H9 (cell line): ENCODE measurements at regions not wholly inside any gene's neighbourhood (a gene's known extent, or its start where the extent isn't known, plus 50 kb on each side); places are given as distances from the start of the nearest gene placed in this dataset.

Source experiments
- DNase-seq: peaks from one replicate; pipeline ENCODE4 v3.0.0-alpha.2; 2017
- H2AFZ ChIP-seq: one replicate; pipeline ENCODE4 v1.6.1; 2013; ENCODE audit warnings: mild to moderate bottlenecking, low read length, control low read depth, moderate library complexity
- H2AK5ac ChIP-seq: 2 replicates; pipeline ENCODE4 v1.6.1; 2013; ENCODE audit warnings: low read length, control low read depth, mixed read lengths; ENCODE audit not compliant: insufficient read length
- H2BK120ac ChIP-seq: one replicate; pipeline ENCODE4 v1.6.1; 2013; ENCODE audit warnings: low read depth, mild to moderate bottlenecking, low read length, control low read depth, inconsistent platforms; ENCODE audit not compliant: poor library complexity, severe bottlenecking
- H2BK12ac ChIP-seq: 2 replicates; pipeline ENCODE4 v1.6.1; 2013; ENCODE audit warnings: low read length, control low read depth, mixed read lengths, low read depth; ENCODE audit not compliant: insufficient read length
- H2BK15ac ChIP-seq: 2 replicates; pipeline ENCODE4 v1.6.1; 2013; ENCODE audit warnings: low read depth, low read length, control low read depth
- H2BK20ac ChIP-seq: one replicate; pipeline ENCODE4 v1.6.1; 2013; ENCODE audit warnings: low read depth, mild to moderate bottlenecking, low read length, control low read depth, inconsistent platforms; ENCODE audit not compliant: poor library complexity, severe bottlenecking
- H2BK5ac ChIP-seq: 2 replicates; pipeline ENCODE4 v1.6.1; 2013; ENCODE audit warnings: low read length, control low read depth, mixed read lengths; ENCODE audit not compliant: insufficient read length
- H3K14ac ChIP-seq: 2 replicates; pipeline ENCODE4 v1.6.1; 2013; ENCODE audit warnings: low read length, control low read depth; ENCODE audit not compliant: insufficient read depth
- H3K18ac ChIP-seq: 2 replicates; pipeline ENCODE4 v1.6.1; 2013; ENCODE audit warnings: low read depth, mild to moderate bottlenecking, mixed read lengths, low read length, control low read depth; ENCODE audit not compliant: insufficient read length
- H3K23ac ChIP-seq: 2 replicates; pipeline ENCODE4 v1.6.1; 2013; ENCODE audit warnings: low read length, control low read depth, mixed read lengths, low read depth; ENCODE audit not compliant: insufficient read length
- H3K23me2 ChIP-seq: 2 replicates; pipeline ENCODE4 v1.6.1; 2013; ENCODE audit warnings: low read depth, mild to moderate bottlenecking, mixed read lengths, low read length, control low read depth; ENCODE audit not compliant: insufficient read length, poor library complexity, severe bottlenecking
- H3K27ac ChIP-seq: 2 replicates; pipeline ENCODE4 v1.5.1; 2013; ENCODE audit warnings: low read length, control low read depth, mixed read lengths, low read depth; ENCODE audit not compliant: insufficient read length
- H3K27me3 ChIP-seq: 2 replicates; pipeline ENCODE4 v1.6.1; 2013; ENCODE audit warnings: low read length, control low read depth, inconsistent platforms; ENCODE audit not compliant: insufficient read depth
- H3K4ac ChIP-seq: 2 replicates; pipeline ENCODE4 v1.6.1; 2013; ENCODE audit warnings: low read depth, mild to moderate bottlenecking, control low read depth, inconsistent platforms, low read length, moderate library complexity
- H3K4me1 ChIP-seq: 2 replicates; pipeline ENCODE4 v1.6.1; 2013; ENCODE audit warnings: low read length, control low read depth, inconsistent platforms; ENCODE audit not compliant: insufficient read depth
- H3K4me2 ChIP-seq: 2 replicates; pipeline ENCODE4 v1.6.1; 2013; ENCODE audit warnings: low read length, control low read depth, mixed read lengths; ENCODE audit not compliant: insufficient read length, insufficient read depth
- H3K56ac ChIP-seq: 2 replicates; pipeline ENCODE4 v1.6.1; 2013; ENCODE audit warnings: low read depth, mild to moderate bottlenecking, mixed read lengths, low read length, control low read depth; ENCODE audit not compliant: insufficient read length
- H3K79me1 ChIP-seq: 2 replicates; pipeline ENCODE4 v1.6.1; 2013; ENCODE audit warnings: low read depth, mild to moderate bottlenecking, moderate library complexity, low read length, control low read depth, inconsistent platforms; ENCODE audit not compliant: insufficient read depth, poor library complexity, severe bottlenecking
- H3K79me2 ChIP-seq: 2 replicates; pipeline ENCODE4 v1.6.1; 2013; ENCODE audit warnings: low read length, control low read depth, inconsistent platforms; ENCODE audit not compliant: insufficient read depth
- H3K9ac ChIP-seq: 2 replicates; pipeline ENCODE4 v1.6.1; 2013; ENCODE audit warnings: low read length, control low read depth, mixed read lengths; ENCODE audit not compliant: insufficient read length; ENCODE audit errors: extremely low read depth
- H3K9me3 ChIP-seq: one replicate; pipeline ENCODE4 v1.6.1; 2013; ENCODE audit warnings: low read depth, low read length, inconsistent platforms; ENCODE audit not compliant: control insufficient read depth
- H3T11ph ChIP-seq: one replicate; pipeline ENCODE4 v1.6.1; 2013; ENCODE audit warnings: mild to moderate bottlenecking, low read length, control low read depth, inconsistent platforms
- H4K20me1 ChIP-seq: one replicate; pipeline ENCODE4 v1.6.1; 2013; ENCODE audit not compliant: control insufficient read depth, insufficient read length, insufficient read depth
- H4K5ac ChIP-seq: 2 replicates; pipeline ENCODE4 v1.6.1; 2013; ENCODE audit warnings: low read depth, mild to moderate bottlenecking, mixed read lengths, low read length, control low read depth; ENCODE audit not compliant: insufficient read length
- H4K8ac ChIP-seq: replicated peaks from 2 replicates; pipeline ENCODE4 v1.6.1; 2013; ENCODE audit warnings: low read length, control low read depth, mixed read lengths, low read depth; ENCODE audit not compliant: insufficient read length
- H4K91ac ChIP-seq: 2 replicates; pipeline ENCODE4 v1.6.1; 2013; ENCODE audit warnings: low read depth, mild to moderate bottlenecking, moderate library complexity, mixed read lengths, low read length, control low read depth; ENCODE audit not compliant: insufficient read length
- H3K27ac Mint-ChIP-seq, 3 experiments: 2 replicates in 2 of 3; 3 replicates in 1 of 3; pipeline ENCODE4 v1.8.0; 2020 to 2021; ENCODE audit warnings: mixed read lengths in 3 of 3, mild to moderate bottlenecking in 1 of 3, moderate library complexity in 1 of 3
- H3K27me3 Mint-ChIP-seq: 2 replicates; pipeline ENCODE4 v1.8.0; 2021; ENCODE audit warnings: low read depth, mild to moderate bottlenecking, moderate library complexity, mixed read lengths
- H3K36me3 Mint-ChIP-seq, 3 experiments: 2 replicates in 2 of 3; 3 replicates in 1 of 3; pipeline ENCODE4 v1.8.0; 2020 to 2021; ENCODE audit warnings: low read depth in 3 of 3, mixed read lengths in 3 of 3; ENCODE audit not compliant: insufficient read depth in 1 of 3
- H3K4me1 Mint-ChIP-seq, 2 experiments: 2 replicates each; pipeline ENCODE4 v1.8.0; 2020; ENCODE audit warnings: mixed read lengths in 2 of 2
- H3K4me3 Mint-ChIP-seq, 2 experiments: 2 replicates in 1 of 2; 3 replicates in 1 of 2; pipeline ENCODE4 v1.8.0; 2020 to 2021; ENCODE audit warnings: mild to moderate bottlenecking in 2 of 2, mixed read lengths in 2 of 2, moderate library complexity in 1 of 2
- H3K9me3 Mint-ChIP-seq, 2 experiments: 2 replicates in 1 of 2; 3 replicates in 1 of 2; pipeline ENCODE4 v1.8.0; 2020; ENCODE audit warnings: mild to moderate bottlenecking in 2 of 2, mixed read lengths in 2 of 2, moderate library complexity in 1 of 2
- CTCF ChIP-seq: fragments of 200-600 bp; sonication (generic); conservative IDR thresholded peaks from 3 replicates; pipeline ENCODE4 v1.8.0; 2021; ENCODE audit warnings: antibody characterized with exemption, mild to moderate bottlenecking
- WGBS: extraction: QIAGEN DNeasy Blood & Tissue Kit; methylation state at CpG from one replicate; pipeline ENCODE4 v1.1.7; 2013; ENCODE audit warnings: missing lambda C conversion rate, low lambda C conversion rate, mixed read lengths; ENCODE audit not compliant: insufficient read length; ENCODE audit errors: extremely low coverage; 5-methylcytosine and 5-hydroxymethylcytosine counted together

DNA sequence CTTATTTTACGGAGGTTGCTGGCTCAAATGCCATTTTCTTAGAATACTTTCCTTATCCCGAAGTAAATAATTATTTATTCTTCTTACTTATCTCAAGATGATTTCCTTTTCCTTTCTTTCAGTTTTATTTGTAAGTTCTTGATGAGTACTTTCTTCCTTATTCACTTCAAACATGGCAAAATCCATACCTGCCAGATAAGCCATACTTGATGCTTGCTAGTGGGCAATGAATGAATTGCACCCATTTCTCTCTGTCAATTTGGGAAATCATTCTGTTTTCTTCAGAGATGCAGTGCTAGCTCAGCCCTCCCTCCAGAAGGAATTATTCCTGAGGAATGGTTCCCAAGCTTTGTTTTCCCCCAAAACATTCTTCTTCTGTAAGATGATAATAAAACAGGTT is 598.3 kb downstream of the SPRY1 start:
- H3K9me3 ChIP-seq, result no peaks in the 10 kb centered on the region
- H2BK5ac ChIP-seq, result no peak overlapping the region
- H3K14ac ChIP-seq, result no peak overlapping the region
- no peak overlapping the region for H2BK120ac ChIP-seq
- H3K4me1 ChIP-seq, result no peaks in the 10 kb centered on the region
- no peak overlapping the region for H3K9ac ChIP-seq
- H3K9me3 Mint-ChIP-seq, result peaks cover 11 to 13% of the 10 kb centered on the region in 2 experiments
- no peak overlapping the region for H3K4me2 ChIP-seq
- H3K56ac ChIP-seq, result no peak overlapping the region
- WGBS, result no CpG with 5 or more reads among the region's 2 CpGs
- H3K27me3 ChIP-seq, result no peaks in the 10 kb centered on the region
- no peak overlapping the region for H3K4me3 Mint-ChIP-seq
- H3K27me3 Mint-ChIP-seq, result no peaks in the 10 kb centered on the region
- H3K18ac ChIP-seq, result no peak overlapping the region
- no peak for DNase-seq
- H3K23ac ChIP-seq, result no peak overlapping the region
- no peak overlapping the region for H3K27ac Mint-ChIP-seq
- H2BK15ac ChIP-seq, result no peak overlapping the region
- no peak overlapping the region for H4K91ac ChIP-seq
- no peak overlapping the region for H3K4ac ChIP-seq
- no peak overlapping the region for H2AFZ ChIP-seq
- no peaks in the 10 kb centered on the region for H3K79me2 ChIP-seq
- no peak overlapping the region for H2BK20ac ChIP-seq
- H3K4me1 Mint-ChIP-seq, result peaks cover 0 to 3% of the 10 kb centered on the region in 2 experiments; a peak in 2 of 4 replicates
- no peak overlapping the region for H4K5ac ChIP-seq
- H3T11ph ChIP-seq, result no peak overlapping the region
- no peak overlapping the region for H2BK12ac ChIP-seq
- TF ChIP-seq CTCF, result peak; percentile 55
- H3K27ac ChIP-seq, result no peak overlapping the region
- H4K20me1 ChIP-seq, result no peaks in the 10 kb centered on the region
- H3K36me3 Mint-ChIP-seq, result peaks cover 6 to 16% (median 7%) of the 10 kb centered on the region in 3 experiments; a peak in 6 of 7 replicates
- no peaks in the 10 kb centered on the region for H3K79me1 ChIP-seq
- H3K23me2 ChIP-seq, result no peaks in the 10 kb centered on the region
- H4K8ac ChIP-seq, result no peak overlapping the region
- H2AK5ac ChIP-seq, result no peak overlapping the region
